ENCODE measurements at regions not wholly inside any gene's neighbourhood (a gene's known extent, or its start where the extent isn't known, plus 50 kb on each side); places are given as distances from the start of the nearest gene placed in this dataset.

DNA sequence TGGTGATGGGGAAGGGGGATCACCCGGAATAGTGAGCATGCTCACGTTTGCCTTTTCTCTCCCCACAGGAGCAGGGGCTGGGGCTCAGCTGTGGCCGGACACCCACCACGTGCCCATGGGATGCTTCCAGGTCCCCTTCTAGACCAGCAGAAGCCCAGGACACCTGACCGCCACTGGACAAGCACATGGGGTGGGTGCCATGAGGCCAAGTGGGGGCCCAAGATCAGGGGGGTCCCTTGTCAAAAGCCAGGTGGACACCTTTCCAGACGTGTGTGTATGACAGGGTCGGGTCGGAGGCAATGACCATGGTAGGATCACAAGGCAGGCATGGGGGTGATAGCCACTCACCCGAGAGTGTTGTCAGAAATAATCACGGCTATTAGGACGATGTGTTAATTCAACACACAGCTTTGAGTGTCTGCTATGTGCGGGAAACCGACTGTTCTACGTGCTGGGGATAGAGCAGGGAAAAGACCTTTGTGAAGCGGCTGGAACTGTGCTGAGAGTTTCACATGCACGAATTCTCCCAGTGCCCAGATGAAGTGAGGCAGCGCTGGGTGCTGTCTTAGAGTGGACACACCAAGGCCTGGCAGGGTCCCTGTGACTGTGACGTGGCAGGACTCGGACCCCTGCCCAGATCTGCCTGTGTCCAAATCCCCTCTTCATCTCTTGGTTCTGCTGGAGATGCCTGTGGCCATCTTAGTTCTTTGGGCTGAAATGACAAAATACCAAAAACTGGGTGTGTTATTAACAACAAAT is 244.7 kb downstream of the NDUFA10 start:
- Histone ChIP-seq H3K79me2 (replicated peaks; ENCODE audit: insufficient read depth) (no peaks in the 10 kb centered on the region), H3K27me3 (ENCODE audit: insufficient read depth) (no peaks in the 10 kb centered on the region), H3K4me2 (no peak overlapping the region), H2AFZ (no peak overlapping the region), H3K4me3 (no peak overlapping the region), H4K20me1 (replicated peaks; ENCODE audit: insufficient read depth) (no peaks in the 10 kb centered on the region), H3K36me3 (ENCODE audit: insufficient read depth) (no peaks in the 10 kb centered on the region), H3K27ac (ENCODE audit: low read depth) (no peak overlapping the region), H3K9me2 (ENCODE audit: insufficient read depth) (no peaks in the 10 kb centered on the region), H3K4me1 (ENCODE audit: insufficient read depth) (no peaks in the 10 kb centered on the region), H3F3A (replicated peaks; ENCODE audit: low read depth) (no peaks in the 10 kb centered on the region)
- no peak for ATAC-seq
- H3K27ac Mint-ChIP-seq, result no peak overlapping the region
- no peaks in the 10 kb centered on the region; the same call in 1 of the 3 replicates for H3K9me3 Mint-ChIP-seq
- TF ChIP-seq ZNF331 (CRISPR knock-in tag; IDR thresholded peaks at IDR 0.05; ENCODE audit: low read depth), result no peak
- no peak for TF ChIP-seq EZH2phosphoT487 (IDR thresholded peaks at IDR 0.05; ENCODE audit: unreplicated experiment)
- TF ChIP-seq NANOG (IDR thresholded peaks at IDR 0.05; ENCODE audit: borderline replicate concordance), result no peak
- TF ChIP-seq EZH2 (IDR thresholded peaks at IDR 0.05; ENCODE audit: low read depth, unreplicated experiment), result no peak
- TF ChIP-seq, protein P1, sequence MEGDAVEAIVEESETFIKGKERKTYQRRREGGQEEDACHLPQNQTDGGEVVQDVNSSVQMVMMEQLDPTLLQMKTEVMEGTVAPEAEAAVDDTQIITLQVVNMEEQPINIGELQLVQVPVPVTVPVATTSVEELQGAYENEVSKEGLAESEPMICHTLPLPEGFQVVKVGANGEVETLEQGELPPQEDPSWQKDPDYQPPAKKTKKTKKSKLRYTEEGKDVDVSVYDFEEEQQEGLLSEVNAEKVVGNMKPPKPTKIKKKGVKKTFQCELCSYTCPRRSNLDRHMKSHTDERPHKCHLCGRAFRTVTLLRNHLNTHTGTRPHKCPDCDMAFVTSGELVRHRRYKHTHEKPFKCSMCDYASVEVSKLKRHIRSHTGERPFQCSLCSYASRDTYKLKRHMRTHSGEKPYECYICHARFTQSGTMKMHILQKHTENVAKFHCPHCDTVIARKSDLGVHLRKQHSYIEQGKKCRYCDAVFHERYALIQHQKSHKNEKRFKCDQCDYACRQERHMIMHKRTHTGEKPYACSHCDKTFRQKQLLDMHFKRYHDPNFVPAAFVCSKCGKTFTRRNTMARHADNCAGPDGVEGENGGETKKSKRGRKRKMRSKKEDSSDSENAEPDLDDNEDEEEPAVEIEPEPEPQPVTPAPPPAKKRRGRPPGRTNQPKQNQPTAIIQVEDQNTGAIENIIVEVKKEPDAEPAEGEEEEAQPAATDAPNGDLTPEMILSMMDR (conservative IDR thresholded peaks at IDR 0.05; ENCODE audit: low read depth in 2 of 2), result no peak
- TF ChIP-seq CREB1 (CRISPR knock-in tag; IDR thresholded peaks at IDR 0.05; ENCODE audit: low read depth), result no peak
- no peak for DNase-seq (ENCODE audit: low spot score)
- peaks cover 8% of the 10 kb centered on the region for H3K27me3 Mint-ChIP-seq (ENCODE audit: insufficient read depth, low read depth, poor library complexity)
- no peak overlapping the region for H3K4me3 Mint-ChIP-seq
- no peaks in the 10 kb centered on the region for H3K36me3 Mint-ChIP-seq (ENCODE audit: low read depth)
- no peaks in the 10 kb centered on the region for H3K4me1 Mint-ChIP-seq

DNA sequence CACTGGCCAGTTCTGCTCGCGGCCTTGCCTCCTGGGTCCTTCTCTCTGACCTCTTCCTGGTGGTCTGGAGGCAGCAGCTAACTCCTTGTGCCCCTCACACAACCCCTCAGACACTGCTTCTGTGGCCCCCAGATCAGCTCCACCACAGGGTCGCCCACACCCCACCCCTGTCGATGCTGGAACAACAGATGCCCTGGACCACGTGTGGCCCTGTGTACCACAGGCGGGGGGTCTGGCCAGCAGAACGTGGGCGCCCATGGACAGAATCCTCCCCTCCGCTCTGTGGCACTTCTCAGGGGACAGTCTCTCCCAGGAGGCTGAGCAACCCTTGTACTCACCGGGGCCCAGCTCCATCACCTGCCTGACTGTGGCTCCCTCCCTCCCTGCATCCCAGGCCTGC is 245.6 kb downstream of the NDUFA10 start:
- H3K9me3 Mint-ChIP-seq, result no peaks in the 10 kb centered on the region; the same call in 1 of the 3 replicates
- no peaks in the 10 kb centered on the region for H3K4me1 Mint-ChIP-seq
- peaks cover 12% of the 10 kb centered on the region for H3K27me3 Mint-ChIP-seq (ENCODE audit: insufficient read depth, low read depth, poor library complexity)
- no peaks in the 10 kb centered on the region for H3K36me3 ChIP-seq (ENCODE audit: insufficient read depth)
- no peak overlapping the region for H3K4me3 ChIP-seq
- no peaks in the 10 kb centered on the region for H3F3A ChIP-seq (replicated peaks; ENCODE audit: low read depth)
- no peak for DNase-seq (ENCODE audit: low spot score)
- H3K79me2 ChIP-seq (replicated peaks; ENCODE audit: insufficient read depth), result no peaks in the 10 kb centered on the region
- no peaks in the 10 kb centered on the region for H3K36me3 Mint-ChIP-seq (ENCODE audit: low read depth)
- no peaks in the 10 kb centered on the region for H3K9me2 ChIP-seq (ENCODE audit: insufficient read depth)
- H3K4me1 ChIP-seq (ENCODE audit: insufficient read depth), result no peaks in the 10 kb centered on the region
- no peaks in the 10 kb centered on the region for H3K27me3 ChIP-seq (ENCODE audit: insufficient read depth)
- H3K4me2 ChIP-seq, result no peak overlapping the region
- no peak overlapping the region for H3K27ac ChIP-seq (ENCODE audit: low read depth)
- no peak overlapping the region for H3K4me3 Mint-ChIP-seq
- H3K27ac Mint-ChIP-seq, result no peak overlapping the region
- no peaks in the 10 kb centered on the region for H4K20me1 ChIP-seq (replicated peaks; ENCODE audit: insufficient read depth)
- ATAC-seq, result no peak
- no peak overlapping the region for H2AFZ ChIP-seq
- TF ChIP-seq, protein P2, sequence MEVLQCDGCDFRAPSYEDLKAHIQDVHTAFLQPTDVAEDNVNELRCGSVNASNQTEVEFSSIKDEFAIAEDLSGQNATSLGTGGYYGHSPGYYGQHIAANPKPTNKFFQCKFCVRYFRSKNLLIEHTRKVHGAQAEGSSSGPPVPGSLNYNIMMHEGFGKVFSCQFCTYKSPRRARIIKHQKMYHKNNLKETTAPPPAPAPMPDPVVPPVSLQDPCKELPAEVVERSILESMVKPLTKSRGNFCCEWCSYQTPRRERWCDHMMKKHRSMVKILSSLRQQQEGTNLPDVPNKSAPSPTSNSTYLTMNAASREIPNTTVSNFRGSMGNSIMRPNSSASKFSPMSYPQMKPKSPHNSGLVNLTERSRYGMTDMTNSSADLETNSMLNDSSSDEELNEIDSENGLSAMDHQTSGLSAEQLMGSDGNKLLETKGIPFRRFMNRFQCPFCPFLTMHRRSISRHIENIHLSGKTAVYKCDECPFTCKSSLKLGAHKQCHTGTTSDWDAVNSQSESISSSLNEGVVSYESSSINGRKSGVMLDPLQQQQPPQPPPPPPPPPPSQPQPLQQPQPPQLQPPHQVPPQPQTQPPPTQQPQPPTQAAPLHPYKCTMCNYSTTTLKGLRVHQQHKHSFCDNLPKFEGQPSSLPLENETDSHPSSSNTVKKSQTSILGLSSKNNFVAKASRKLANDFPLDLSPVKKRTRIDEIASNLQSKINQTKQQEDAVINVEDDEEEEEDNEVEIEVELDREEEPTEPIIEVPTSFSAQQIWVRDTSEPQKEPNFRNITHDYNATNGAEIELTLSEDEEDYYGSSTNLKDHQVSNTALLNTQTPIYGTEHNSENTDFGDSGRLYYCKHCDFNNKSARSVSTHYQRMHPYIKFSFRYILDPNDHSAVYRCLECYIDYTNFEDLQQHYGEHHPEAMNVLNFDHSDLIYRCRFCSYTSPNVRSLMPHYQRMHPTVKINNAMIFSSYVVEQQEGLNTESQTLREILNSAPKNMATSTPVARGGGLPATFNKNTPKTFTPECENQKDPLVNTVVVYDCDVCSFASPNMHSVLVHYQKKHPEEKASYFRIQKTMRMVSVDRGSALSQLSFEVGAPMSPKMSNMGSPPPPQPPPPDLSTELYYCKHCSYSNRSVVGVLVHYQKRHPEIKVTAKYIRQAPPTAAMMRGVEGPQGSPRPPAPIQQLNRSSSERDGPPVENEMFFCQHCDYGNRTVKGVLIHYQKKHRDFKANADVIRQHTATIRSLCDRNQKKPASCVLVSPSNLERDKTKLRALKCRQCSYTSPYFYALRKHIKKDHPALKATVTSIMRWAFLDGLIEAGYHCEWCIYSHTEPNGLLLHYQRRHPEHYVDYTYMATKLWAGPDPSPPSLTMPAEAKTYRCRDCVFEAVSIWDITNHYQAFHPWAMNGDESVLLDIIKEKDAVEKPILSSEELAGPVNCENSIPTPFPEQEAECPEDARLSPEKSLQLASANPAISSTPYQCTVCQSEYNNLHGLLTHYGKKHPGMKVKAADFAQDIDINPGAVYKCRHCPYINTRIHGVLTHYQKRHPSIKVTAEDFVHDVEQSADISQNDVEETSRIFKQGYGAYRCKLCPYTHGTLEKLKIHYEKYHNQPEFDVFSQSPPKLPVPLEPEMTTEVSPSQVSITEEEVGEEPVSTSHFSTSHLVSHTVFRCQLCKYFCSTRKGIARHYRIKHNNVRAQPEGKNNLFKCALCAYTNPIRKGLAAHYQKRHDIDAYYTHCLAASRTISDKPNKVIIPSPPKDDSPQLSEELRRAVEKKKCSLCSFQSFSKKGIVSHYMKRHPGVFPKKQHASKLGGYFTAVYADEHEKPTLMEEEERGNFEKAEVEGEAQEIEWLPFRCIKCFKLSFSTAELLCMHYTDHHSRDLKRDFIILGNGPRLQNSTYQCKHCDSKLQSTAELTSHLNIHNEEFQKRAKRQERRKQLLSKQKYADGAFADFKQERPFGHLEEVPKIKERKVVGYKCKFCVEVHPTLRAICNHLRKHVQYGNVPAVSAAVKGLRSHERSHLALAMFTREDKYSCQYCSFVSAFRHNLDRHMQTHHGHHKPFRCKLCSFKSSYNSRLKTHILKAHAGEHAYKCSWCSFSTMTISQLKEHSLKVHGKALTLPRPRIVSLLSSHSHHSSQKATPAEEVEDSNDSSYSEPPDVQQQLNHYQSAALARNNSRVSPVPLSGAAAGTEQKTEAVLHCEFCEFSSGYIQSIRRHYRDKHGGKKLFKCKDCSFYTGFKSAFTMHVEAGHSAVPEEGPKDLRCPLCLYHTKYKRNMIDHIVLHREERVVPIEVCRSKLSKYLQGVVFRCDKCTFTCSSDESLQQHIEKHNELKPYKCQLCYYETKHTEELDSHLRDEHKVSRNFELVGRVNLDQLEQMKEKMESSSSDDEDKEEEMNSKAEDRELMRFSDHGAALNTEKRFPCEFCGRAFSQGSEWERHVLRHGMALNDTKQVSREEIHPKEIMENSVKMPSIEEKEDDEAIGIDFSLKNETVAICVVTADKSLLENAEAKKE (CRISPR knock-in tag; IDR thresholded peaks at IDR 0.05), result no peak
- TF ChIP-seq, protein P3, sequence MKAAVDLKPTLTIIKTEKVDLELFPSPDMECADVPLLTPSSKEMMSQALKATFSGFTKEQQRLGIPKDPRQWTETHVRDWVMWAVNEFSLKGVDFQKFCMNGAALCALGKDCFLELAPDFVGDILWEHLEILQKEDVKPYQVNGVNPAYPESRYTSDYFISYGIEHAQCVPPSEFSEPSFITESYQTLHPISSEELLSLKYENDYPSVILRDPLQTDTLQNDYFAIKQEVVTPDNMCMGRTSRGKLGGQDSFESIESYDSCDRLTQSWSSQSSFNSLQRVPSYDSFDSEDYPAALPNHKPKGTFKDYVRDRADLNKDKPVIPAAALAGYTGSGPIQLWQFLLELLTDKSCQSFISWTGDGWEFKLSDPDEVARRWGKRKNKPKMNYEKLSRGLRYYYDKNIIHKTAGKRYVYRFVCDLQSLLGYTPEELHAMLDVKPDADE (IDR thresholded peaks at IDR 0.05), result no peak
